ENCODE measurements at regions not wholly inside any gene's neighbourhood (a gene's known extent, or its start where the extent isn't known, plus 50 kb on each side); places are given as distances from the start of the nearest gene placed in this dataset.

GRCh38 chr4:126827669-126828068 lies 805.1 kb upstream of the INTU start:
- no peak for DNase-seq (ENCODE audit: low read depth)

GRCh38 chr4:126834854-126835253 lies 797.9 kb upstream of the INTU start:
- DNase-seq (ENCODE audit: low read depth): no peak

- DNase-seq (ENCODE audit: low read depth): peak; percentile 50
Observed at GRCh38 chr4:126838941-126839679, 793.6 kb upstream of the INTU start.

DNA sequence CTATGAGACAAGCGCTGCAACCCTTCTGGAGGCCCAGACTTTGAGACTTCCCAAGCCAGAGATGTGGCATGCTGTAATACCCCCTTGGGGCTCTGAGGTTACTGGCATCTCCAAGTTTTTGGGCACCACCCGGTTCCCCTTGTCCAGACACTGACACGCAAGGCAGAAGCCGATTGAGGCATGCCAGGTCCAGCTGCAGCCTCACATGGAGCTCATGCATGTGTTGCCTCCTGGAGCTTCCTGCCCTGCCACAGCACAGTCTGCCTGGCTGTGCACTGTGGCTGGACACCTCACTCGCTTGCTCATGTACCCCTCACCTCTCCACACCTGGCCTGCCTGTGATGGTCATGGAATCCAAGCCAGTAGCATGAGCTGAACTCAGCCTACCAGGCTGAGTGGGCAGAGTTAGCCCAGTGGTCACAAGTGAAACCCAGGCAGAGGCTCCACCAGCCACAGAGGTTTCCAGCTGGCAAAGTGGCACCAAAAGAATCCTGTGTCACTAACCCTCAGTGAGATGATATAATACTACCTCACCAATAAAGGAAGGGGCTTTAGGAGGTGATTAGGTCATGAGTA lies 789.2 kb upstream of the INTU start:
- DNase-seq (ENCODE audit: low read depth): no peak

DNA sequence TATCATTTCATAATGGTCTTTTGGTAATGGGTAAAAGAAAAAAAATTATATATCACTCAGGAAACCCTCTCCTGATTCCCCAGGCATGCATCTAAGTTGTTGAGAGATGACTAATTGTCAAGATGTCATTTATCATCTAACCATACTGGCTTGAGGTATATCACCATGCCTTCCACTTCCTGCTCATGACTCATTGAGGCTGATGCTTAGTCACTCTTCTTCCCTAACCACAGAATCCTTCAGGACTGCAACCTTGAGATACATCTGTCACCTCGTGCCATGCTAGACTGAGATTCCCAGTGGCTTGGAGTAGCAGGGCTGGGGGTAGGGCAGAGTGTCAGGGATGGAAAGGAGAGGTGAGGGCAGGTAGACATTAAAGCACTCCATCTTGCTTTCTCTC lies 782.5 kb upstream of the INTU start:
- peak; percentile 98 for DNase-seq (ENCODE audit: low read depth)

- peak; percentile 59 for DNase-seq (ENCODE audit: low read depth)
Observed at GRCh38 chr4:126851391-126851790, 781.4 kb upstream of the INTU start.

- DNase-seq (ENCODE audit: low read depth): no peak
Observed at GRCh38 chr4:126853715-126854114, 779.0 kb upstream of the INTU start.

DNA sequence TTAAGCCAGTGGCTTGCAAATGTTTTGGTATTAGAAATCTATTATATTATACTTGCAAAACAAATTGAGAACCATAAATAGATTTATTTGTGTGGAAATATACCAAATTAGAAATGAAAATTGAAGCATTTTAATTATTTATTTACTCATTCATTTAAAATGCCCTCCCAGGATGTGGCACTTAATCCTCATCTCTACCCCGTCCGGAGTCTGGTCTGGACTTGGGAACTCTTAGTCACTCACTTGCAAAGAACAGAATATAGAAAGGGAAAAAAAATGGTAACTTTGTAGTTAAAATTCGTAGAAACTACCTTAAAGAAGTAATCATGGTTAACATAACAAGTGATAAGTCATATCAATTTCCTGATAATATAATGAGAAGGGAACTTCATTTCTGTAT lies 775.9 kb upstream of the INTU start:
- no peak for DNase-seq (ENCODE audit: low read depth)

GRCh38 chr4:126859314-126859713 lies 773.4 kb upstream of the INTU start:
- no peak for DNase-seq (ENCODE audit: low read depth)

DNA sequence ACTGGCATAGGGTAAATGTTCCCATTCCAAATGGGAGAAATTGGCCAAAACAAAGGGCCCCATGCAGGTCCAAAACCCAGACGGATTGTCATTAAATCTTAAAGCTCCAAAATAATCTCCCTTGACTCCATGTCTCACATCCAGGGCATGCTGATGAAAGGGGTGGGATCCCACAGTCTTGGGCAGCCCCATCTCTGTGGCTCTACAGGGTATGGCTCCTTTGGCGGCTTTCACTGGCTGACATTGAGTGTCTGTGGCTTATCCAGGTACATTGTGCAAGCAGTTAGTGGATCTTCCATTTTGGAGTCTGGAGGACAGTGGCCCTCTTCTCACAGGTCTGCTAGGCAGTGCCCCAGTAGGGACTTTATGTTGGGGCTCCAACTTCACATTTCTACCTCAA lies 772.9 kb upstream of the INTU start:
- no peak for DNase-seq (ENCODE audit: low read depth)

- no peak for DNase-seq (ENCODE audit: low read depth)
Observed at GRCh38 chr4:126860308-126860707, 772.4 kb upstream of the INTU start.

- no peak for DNase-seq (ENCODE audit: low read depth)
Observed at GRCh38 chr4:126869967-126870366, 762.8 kb upstream of the INTU start.

DNA sequence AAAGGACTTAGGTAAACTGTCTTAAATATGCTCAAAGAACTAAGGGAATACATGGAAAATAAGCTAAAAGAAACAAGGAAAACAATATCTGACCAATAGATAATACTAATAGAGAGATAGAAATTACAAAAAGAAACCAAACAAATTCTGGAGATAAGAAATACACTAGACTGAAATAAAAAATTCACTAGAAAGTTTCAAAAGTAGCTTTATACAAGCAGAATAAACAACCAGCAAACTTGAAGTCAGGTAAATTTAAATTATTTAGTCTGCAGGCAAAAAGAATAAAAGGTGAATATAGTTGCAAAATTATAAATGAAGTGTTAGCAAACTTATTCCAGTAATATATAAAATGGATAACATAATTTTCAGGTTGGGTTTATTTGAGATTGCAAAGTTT lies 760.9 kb upstream of the INTU start:
- DNase-seq (ENCODE audit: low read depth): no peak

- no peak for DNase-seq (ENCODE audit: low read depth)
Observed at GRCh38 chr4:126874533-126874932, 758.2 kb upstream of the INTU start.

DNA sequence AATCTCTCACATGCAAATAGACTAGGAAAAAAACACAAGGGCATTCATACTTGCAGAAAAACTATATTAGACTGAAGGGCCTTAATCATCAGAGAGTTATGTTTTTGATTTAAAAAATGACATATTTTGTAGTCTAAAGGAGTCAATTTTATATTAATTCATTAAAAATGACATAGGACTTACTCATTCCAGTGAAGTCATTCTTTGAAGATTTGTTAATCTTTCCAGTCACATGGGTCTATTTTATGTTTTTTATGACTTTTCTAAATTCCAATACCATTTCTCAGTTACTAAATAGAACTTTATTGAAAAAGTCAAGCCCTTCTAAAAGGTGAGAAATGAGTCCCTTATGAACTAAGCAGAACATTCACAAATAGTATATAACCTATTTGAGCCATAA lies 743.8 kb upstream of the INTU start:
- peak; percentile 36 for DNase-seq (ENCODE audit: low read depth)

DNA sequence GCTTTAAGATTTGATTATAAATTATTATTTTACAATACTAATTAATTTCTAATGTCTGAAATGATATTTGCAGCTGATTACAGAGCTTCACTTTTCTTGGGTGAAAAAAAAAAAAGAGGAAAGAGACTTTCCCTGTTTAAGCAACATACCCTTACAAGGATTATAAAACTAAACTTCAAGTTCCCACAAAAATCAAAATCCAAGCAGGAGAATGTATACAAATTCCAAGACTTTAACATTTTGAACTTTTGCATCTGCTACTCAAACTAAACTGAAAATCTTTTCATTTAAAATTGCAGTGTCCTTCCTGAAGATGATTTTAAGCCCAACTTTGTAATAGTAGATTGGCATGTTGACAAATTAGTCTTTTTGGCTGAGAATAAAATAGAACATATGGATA lies 742.4 kb upstream of the INTU start:
- DNase-seq (ENCODE audit: low read depth): no peak

GRCh38 chr4:126890994-126891393 lies 741.8 kb upstream of the INTU start:
- DNase-seq (ENCODE audit: low read depth): no peak

- no peak for DNase-seq (ENCODE audit: low read depth)
Observed at GRCh38 chr4:126894963-126895362, 737.8 kb upstream of the INTU start.

DNA sequence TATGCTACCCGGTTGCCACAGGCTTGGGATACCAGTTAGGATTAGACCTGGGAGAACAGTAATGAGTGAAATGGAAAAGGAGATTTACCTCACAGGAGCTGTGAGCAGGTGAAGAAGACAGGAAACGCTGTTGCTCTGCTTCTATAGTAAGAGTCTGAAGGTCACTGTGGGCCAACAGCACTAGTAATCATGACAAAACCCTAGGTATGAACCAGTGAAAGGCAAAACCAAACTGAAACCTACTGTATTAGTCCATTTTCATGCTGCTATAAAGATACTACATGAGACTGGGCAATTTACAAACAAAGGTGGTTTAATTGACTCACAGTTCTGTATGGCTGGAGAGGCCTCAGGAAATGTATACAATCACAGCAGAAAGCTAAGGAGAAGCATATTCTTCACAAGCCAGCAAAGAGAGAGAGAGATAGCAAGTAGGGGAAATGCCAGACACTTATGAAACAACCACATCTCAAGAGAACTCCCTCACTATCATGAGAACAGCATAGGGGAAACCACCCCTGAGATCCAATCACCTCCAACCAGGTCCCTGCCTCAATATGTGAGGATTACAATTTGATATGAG lies 736.7 kb upstream of the INTU start:
- no peak for DNase-seq (ENCODE audit: low read depth)

- DNase-seq (ENCODE audit: low read depth): no peak
Observed at GRCh38 chr4:126897038-126897437, 735.7 kb upstream of the INTU start.

GRCh38 chr4:126898815-126899214 lies 733.9 kb upstream of the INTU start:
- no peak for DNase-seq (ENCODE audit: low read depth)

GRCh38 chr4:126899331-126899801 lies 733.4 kb upstream of the INTU start:
- DNase-seq (ENCODE audit: low read depth): peak; percentile 88

- DNase-seq (ENCODE audit: low read depth): no peak
Observed at GRCh38 chr4:126906466-126906865, 726.3 kb upstream of the INTU start.
